Small intestine (tissue), 7 donors: ENCODE measurements at regions not wholly inside any gene's neighbourhood (a gene's known extent, or its start where the extent isn't known, plus 50 kb on each side); places are given as distances from the start of the nearest gene placed in this dataset.

ENCODE experiments used
- DNase-seq, 2 donors: peaks; one replicate each; pipeline versions ENCODE4 v3.0.0 to v3.0.0-alpha.2; 2013
- FAIRE-seq: peaks from 2 replicates; lab custom pipeline; 2012; peaks lifted over from hg19 to GRCh38; lab: Jason Lieb, UNC
- H3K27ac ChIP-seq, 3 donors: one replicate each; pipeline ENCODE4 v1.5.1; 2013; ENCODE audit warnings: low read length in 2 of 3, mild to moderate bottlenecking in 2 of 3, control low read depth in 1 of 3, inconsistent platforms in 1 of 3, low read depth in 1 of 3, moderate library complexity in 1 of 3
- H3K27me3 ChIP-seq, 3 donors: one replicate each; pipeline ENCODE4 v1.6.1; 2013; ENCODE audit warnings: low read length in 3 of 3, inconsistent platforms in 1 of 3; ENCODE audit not compliant: control insufficient read depth in 3 of 3, insufficient read depth in 3 of 3
- H3K36me3 ChIP-seq, 3 donors: one replicate each; pipeline ENCODE4 v1.6.1; 2013; ENCODE audit warnings: low read length in 3 of 3, inconsistent platforms in 1 of 3, low read depth in 1 of 3, mild to moderate bottlenecking in 1 of 3, moderate library complexity in 1 of 3; ENCODE audit not compliant: control insufficient read depth in 3 of 3, insufficient read depth in 2 of 3
- H3K4me1 ChIP-seq, 3 donors: one replicate each; pipeline ENCODE4 v1.6.1; 2013; ENCODE audit warnings: low read length in 2 of 3, inconsistent platforms in 1 of 3, low read depth in 1 of 3, mild to moderate bottlenecking in 1 of 3, moderate library complexity in 1 of 3; ENCODE audit not compliant: control insufficient read depth in 3 of 3, insufficient read depth in 2 of 3
- H3K4me3 ChIP-seq, 3 donors: one replicate each; pipeline ENCODE4 v1.5.1; 2013; ENCODE audit warnings: low read length in 3 of 3, control low read depth in 1 of 3, inconsistent platforms in 1 of 3, low read depth in 1 of 3, mild to moderate bottlenecking in 1 of 3, moderate library complexity in 1 of 3
- H3K9me3 ChIP-seq, 2 donors: one replicate each; pipeline ENCODE4 v1.6.1; 2013; ENCODE audit warnings: low read depth in 1 of 2, low read length in 1 of 2; ENCODE audit not compliant: control insufficient read depth in 2 of 2, insufficient read depth in 1 of 2
- WGBS, 3 donors: extraction: QIAGEN DNeasy Blood & Tissue Kit; methylation state at CpG; one replicate each; pipeline ENCODE4 v1.1.7; 2013; 5-methylcytosine and 5-hydroxymethylcytosine counted together
- donor health status: healthy with polysubstance abuse.
- donor health status: control.
- donor health status: control.
- donor health status: Bipolar disorder and iron deficiency.
- donor health status: healthy.

DNA sequence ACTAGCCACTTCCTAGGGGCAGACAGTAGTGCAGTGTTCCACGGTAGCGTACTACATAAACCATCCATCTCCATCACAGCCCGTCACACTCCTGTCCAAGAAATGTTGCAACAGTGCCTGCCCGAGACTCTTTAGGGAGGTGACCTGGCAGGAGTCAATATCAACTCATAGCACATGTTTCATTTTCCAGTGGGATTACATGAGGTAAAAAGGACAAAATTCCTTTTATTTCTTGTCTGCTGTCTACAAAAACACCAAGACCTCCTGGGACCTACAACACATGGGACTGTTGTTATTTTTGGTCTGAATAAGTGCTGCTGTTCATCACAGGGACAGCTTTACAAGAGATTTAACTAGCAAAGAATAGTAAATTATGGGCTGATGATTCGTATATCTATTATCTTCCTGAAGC, 99.9 kb downstream of the MPP7 start:
- H3K4me1 ChIP-seq = no peaks in the 10 kb centered on the region
- peaks cover 0 to 5% (median 3%) of the 10 kb centered on the region in 3 donors for H3K36me3 ChIP-seq
- no peak overlapping the region for H3K4me3 ChIP-seq
- no peak overlapping the region for H3K27ac ChIP-seq
- H3K9me3 ChIP-seq = peaks cover 0 to 5% of the 10 kb centered on the region in 2 donors
- H3K27me3 ChIP-seq = no peaks in the 10 kb centered on the region
- DNase-seq = no peak
- 76 to 94% (median 89%) methylated on average over 5 of the region's 5 CpGs for WGBS, 3 donors
- FAIRE-seq = no peak

DNA sequence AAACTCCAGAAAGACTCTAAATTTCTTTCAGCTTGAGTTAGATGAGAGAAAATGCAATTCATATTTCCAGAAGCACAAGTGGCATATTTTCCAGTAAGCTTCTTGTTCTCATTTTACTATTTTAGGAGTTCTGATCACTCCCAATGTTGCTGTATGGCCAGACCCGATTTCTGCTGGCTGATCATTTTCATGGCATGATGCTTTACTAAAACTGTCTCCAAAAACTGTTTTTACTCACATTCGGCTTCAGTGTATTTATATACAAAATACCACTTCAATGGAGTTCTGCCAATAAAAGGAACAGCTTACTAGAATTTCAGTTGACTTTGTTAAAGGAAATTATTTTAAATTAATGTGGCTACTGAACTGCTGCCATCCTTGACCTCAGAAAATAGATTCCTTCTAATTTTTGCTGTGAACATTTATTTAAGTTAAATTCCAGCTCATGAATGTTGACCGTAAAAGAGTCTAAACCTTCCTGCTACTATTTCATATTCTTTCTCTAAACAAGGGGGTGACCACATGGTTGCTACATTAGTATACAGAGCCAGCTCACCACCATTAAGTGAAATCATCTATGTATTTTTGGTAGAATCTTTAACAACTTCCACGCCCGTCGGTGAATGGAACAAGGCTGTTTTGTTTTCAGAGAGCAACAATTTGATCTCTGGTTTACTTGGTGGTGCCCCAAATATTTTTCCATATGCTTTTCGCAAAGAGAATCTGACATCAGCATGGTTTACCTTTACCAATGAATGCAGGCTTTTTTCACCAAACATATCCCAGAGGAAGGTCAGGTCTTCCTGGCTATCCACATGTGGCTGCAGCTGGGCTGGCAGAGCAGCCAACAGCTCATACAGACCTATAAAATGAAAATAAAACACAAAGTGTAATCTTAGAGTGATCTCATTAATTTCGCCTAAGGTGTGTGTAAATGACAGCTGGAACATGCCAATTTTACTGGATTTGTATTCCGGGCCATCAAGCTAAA, 101.2 kb downstream of the MPP7 start:
- WGBS, 3 donors = 80 to 84% (median 84%) methylated on average over 9 of the region's 9 CpGs

DNA sequence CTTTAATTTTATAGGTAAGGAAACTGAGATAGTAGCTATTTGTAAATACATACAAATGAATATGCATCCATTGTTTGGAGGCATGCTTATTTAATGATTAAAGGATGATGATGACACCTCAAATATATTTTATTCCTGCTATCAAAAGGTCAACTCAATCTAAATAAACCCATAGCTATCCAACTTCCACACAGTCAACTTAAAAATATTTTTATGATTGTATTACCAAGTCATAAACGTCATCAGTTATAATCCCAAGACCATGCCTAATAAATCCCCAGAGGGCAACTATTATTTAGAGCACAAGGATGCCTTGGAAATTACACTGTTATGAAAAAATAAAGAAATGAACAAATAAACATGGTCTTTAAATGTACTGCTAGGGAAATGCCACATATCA, 102.1 kb downstream of the MPP7 start:
- Histone ChIP-seq H3K36me3 (peaks cover 0 to 5% (median 3%) of the 10 kb centered on the region in 3 donors), H3K4me1 (no peaks in the 10 kb centered on the region), H3K9me3 (no peaks in the 10 kb centered on the region), H3K4me3 (no peak overlapping the region), H3K27ac (no peak overlapping the region), H3K27me3 (no peaks in the 10 kb centered on the region)
- no peak for DNase-seq
- no peak for FAIRE-seq
- WGBS, 3 donors = 20 to 39% (median 35%) methylated on average over 1 of the region's 1 CpG

More for the DNA sequence above, 101.2 kb downstream of the MPP7 start:
- Histone ChIP-seq H3K36me3 (peaks cover 0 to 5% (median 3%) of the 10 kb centered on the region in 3 donors), H3K27me3 (no peaks in the 10 kb centered on the region), H3K27ac (no peak overlapping the region), H3K4me1 (no peaks in the 10 kb centered on the region), H3K4me3 (no peak overlapping the region), H3K9me3 (no peaks in the 10 kb centered on the region)
- FAIRE-seq = no peak
- DNase-seq = no peak

DNA sequence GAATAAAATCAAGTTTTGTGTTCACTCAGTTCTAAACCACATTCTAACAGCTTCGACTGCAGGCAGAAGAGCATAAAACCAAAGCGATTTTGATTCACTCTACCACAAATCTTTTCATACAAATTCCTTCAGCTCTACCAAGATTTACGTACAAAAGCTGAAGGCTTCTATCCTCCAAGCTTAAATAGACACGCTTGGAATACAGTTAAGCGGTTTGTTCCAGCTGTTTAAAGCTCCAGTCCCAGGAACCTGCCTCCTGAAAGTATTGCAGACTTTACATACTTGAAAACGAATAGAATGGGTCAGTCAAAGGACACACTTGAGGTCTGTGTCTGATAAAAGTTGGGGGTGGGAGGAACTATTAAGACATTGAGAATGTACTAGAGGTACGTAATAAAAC, 102.9 kb downstream of the MPP7 start:
- DNase-seq (no peak), FAIRE-seq (no peak)
- peaks cover 0 to 5% (median 3%) of the 10 kb centered on the region in 3 donors for H3K36me3 ChIP-seq
- no peak overlapping the region for H3K4me3 ChIP-seq
- no peak overlapping the region for H3K27ac ChIP-seq
- H3K9me3 ChIP-seq = no peaks in the 10 kb centered on the region
- no peaks in the 10 kb centered on the region for H3K27me3 ChIP-seq
- H3K4me1 ChIP-seq = no peaks in the 10 kb centered on the region
- WGBS, 3 donors = 85 to 95% (median 92%) methylated on average over 7 of the region's 7 CpGs

GRCh38 chr10:28190196-28190595, 112.7 kb downstream of the MPP7 start:
- H3K4me1 ChIP-seq = no peaks in the 10 kb centered on the region
- H3K9me3 ChIP-seq = no peaks in the 10 kb centered on the region
- H3K27ac ChIP-seq = no peak overlapping the region
- no peaks in the 10 kb centered on the region for H3K27me3 ChIP-seq
- H3K36me3 ChIP-seq = no peaks in the 10 kb centered on the region
- H3K4me3 ChIP-seq = no peak overlapping the region
- 72 to 89% (median 79%) methylated on average over 3 of the region's 3 CpGs for WGBS, 3 donors
- FAIRE-seq (no peak), DNase-seq (no peak)

- 97 to 100% (median 100%) methylated on average over 3 of the region's 3 CpGs for WGBS, 3 donors
- Histone ChIP-seq H3K27ac (no peak overlapping the region), H3K27me3 (no peaks in the 10 kb centered on the region), H3K4me1 (no peaks in the 10 kb centered on the region), H3K4me3 (no peak overlapping the region), H3K36me3 (no peaks in the 10 kb centered on the region), H3K9me3 (no peaks in the 10 kb centered on the region)
- FAIRE-seq = no peak
- DNase-seq = no peak
Measured at GRCh38 chr10:28188526-28188925, 114.3 kb downstream of the MPP7 start.

GRCh38 chr10:28186887-28187578, 115.8 kb downstream of the MPP7 start:
- Histone ChIP-seq H3K4me1 (no peaks in the 10 kb centered on the region), H3K4me3 (no peak overlapping the region), H3K27ac (no peak overlapping the region), H3K9me3 (no peaks in the 10 kb centered on the region), H3K36me3 (no peaks in the 10 kb centered on the region), H3K27me3 (no peaks in the 10 kb centered on the region)
- WGBS, 3 donors = 87 to 92% (median 89%) methylated on average over 10 of the region's 10 CpGs
- no peak for FAIRE-seq
- DNase-seq = no peak

- DNase-seq = no peak
- no peak overlapping the region for H3K4me3 ChIP-seq
- no peaks in the 10 kb centered on the region for H3K9me3 ChIP-seq
- WGBS, 3 donors = 85 to 92% (median 89%) methylated on average over 4 of the region's 4 CpGs
- no peaks in the 10 kb centered on the region for H3K27me3 ChIP-seq
- no peaks in the 10 kb centered on the region for H3K36me3 ChIP-seq
- H3K4me1 ChIP-seq = no peaks in the 10 kb centered on the region
- no peak for FAIRE-seq
- no peak overlapping the region for H3K27ac ChIP-seq
Measured at GRCh38 chr10:28186461-28186860, 116.4 kb downstream of the MPP7 start.
